NCI-H774 (cell line): ENCODE measurements at regions not wholly inside any gene's neighbourhood (a gene's known extent, or its start where the extent isn't known, plus 50 kb on each side); places are given as distances from the start of the nearest gene placed in this dataset.

Experiments
- DNase-seq: peaks from one replicate; lab custom pipeline; 2025; lab: John Stamatoyannopoulos, UW

- DNase-seq = no peak
These were observed 102.0 kb downstream of the VPREB1 start for GRCh38 chr22:22346401-22347107.

DNA sequence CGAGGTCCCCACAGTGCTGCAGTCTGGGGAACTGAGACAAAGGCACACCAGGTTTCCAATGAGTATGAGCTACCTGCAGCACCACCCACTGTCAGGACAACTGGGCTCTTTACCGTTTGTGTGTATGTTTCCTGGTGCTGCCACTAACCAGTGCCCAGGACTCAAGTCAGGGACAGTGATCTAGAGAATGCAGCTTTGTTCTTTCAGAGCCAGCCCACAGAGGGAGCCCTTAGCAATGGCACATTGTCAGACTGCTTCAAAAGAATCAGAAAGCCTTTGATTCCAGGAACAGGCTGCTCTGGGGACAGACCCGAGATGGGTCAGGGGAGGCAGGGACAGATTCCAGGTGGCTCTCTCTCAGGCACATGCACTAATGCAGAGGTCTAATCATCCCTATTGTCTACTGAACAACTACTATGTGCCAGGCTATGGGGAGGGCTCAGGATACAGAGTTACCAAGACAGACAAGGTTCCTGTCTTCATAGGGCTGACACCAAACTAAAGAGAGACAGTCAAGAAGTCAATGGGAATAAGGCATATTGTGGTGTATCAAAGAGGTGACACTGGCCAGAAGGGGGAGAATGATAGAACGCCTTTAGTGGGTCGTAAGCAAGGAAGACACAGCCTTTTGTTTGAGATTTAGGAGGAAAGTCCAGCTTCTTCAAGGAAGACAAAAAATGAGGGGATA, 103.7 kb downstream of the VPREB1 start:
- no peak for DNase-seq

GRCh38 chr22:22348815-22349454, 104.3 kb downstream of the VPREB1 start:
- DNase-seq = no peak

GRCh38 chr22:22349455-22349836, 104.9 kb downstream of the VPREB1 start:
- no peak for DNase-seq

GRCh38 chr22:22351366-22351765, 106.8 kb downstream of the VPREB1 start:
- no peak for DNase-seq

DNA sequence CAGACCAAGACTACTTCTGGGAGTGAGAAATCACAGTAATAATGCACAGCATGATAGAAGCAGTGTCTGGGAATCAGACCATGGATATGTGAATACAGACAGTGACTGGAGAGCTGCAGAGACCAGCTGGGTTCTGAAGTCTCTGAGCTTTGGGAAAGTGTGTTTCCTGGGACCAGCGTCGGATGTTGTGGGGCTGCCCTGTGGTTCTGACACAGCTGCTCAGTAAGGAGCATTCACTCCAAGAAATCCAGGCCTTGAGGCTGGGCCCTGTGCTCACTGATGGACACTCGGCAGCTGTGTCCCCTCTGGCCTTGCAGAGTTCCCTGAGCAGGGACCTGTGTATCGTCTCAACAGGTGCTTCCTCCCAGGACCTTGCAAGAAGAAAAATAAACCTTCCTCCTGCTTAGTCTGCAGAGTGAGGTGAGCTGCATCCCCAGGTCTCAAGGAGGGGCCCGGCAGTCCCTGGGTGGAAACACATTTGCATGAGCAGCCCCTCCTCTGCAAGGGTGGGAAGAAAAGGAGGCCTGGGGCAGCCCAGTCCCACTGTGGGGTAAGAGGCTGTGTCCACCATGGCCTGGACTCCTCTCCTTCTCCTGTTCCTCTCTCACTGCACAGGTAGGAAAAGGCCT, 107.9 kb downstream of the VPREB1 start:
- DNase-seq = no peak

- no peak for DNase-seq
These were observed 110.7 kb downstream of the VPREB1 start for GRCh38 chr22:22355096-22355834.

DNA sequence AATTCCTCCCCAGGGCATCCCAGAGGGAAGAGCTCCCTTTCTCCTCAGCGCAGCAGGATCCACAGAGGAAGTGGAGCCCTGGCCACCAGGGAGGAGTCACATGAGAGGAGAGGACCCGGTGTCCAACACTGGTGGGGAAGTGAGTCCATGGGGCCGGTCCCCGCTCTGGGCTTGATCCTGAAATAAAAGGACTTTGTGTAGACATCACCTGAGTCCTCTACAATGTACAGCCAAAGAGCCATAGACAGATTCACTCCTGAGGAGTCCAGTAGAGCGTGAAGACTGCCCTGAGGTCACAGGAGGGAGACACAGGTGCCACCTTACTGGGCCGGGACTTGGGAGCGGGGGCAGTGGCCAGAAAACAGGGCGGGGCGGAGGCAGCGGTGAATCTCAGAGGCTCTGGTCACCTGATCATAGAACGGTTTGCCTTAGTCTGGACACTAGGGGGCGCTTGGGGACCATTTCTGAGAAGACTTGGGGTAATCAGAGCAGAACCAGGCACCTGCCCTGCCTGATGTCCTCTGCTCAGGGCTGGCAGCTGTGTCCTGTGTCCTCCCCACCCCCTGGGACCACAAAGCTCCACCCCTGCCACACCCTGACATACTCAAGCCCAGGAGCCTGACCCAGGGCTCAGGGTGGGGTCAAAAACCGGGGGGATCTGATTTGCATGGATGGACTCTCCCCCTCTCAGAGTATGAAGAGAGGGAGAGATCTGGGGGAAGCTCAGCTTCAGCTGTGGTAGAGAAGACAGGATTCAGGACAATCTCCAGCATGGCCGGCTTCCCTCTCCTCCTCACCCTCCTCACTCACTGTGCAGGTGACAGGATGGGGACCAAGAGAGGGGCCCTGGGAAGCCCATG, 112.7 kb downstream of the VPREB1 start:
- peak; percentile 81 for DNase-seq

DNA sequence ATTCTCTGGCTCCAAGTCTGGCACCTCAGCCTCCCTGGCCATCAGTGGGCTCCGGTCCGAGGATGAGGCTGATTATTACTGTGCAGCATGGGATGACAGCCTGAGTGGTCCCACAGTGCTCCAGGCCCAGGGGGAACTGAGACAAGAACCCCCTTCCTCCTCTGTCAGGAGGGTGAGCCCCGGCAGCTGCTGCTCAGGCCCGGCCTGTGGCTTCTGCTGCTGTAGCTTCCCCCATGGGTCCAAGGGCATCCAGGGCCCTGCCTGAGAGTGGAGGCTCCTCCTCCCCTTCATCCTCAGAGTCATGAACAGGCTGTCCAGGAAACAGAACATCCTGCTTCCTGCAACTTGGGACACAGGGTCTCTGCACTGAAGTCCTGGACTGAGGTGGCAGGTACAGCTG, 113.6 kb downstream of the VPREB1 start:
- DNase-seq = no peak

- no peak for DNase-seq
These were observed 114.1 kb downstream of the VPREB1 start for GRCh38 chr22:22358686-22359085.

GRCh38 chr22:22359465-22359864, 114.9 kb downstream of the VPREB1 start:
- no peak for DNase-seq

DNA sequence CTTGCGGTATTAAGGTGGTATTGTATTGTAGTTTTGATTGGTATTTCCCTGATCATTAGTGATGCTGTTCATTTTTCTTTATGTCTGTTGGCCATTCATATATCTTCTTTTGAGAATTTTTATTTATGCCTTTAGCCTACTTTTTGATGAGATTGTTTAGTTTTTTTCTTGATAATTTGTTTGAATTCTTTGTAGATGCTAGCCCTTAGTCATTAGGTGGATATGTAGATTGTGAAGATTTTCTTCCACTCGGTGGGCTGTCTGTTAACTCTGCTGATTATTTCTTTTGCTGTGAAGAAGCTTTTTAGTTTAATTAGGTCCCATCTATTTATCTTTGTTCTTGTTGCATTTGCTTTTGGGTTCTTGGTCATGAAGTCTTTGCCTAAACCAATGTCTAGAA, 115.4 kb downstream of the VPREB1 start:
- no peak for DNase-seq

DNA sequence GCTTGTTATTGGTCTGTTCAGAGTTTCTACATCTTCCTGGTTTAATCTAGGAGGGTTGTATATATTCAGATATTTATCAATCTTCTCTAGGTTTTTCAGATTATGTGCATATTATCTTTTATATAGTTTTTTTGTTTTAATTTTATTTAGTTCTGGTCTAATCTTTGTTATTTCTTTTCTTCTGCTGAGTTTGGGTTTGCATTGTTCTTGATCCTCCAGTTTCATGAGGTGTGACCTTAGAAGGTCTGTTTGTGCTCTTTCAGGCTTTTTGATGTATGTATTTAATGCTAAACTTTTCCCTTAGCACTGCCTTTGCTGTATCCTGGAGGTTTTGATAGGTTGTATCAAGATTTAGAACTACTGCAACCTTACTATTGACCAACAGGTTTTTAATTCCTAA, 117.7 kb downstream of the VPREB1 start:
- no peak for DNase-seq

DNA sequence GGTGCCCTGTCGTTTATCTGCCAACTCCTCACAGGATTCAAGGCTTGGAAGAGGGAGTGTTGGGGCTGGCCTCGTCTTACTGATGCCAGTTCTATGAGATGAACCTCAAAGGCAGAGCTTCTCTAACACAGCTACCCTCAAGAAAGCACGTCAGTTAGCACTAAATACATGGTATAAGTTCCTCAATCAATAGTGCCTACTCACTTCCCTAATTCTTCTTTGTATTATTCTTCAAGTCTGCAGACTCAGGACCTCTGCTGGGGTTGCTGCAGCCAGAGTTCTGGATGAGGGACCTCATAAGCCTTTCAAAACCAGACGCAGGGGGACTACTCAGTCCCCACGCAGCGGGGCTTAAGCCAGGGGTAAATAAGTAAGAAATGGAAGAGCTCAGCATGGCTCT, 118.3 kb downstream of the VPREB1 start:
- no peak for DNase-seq

DNA sequence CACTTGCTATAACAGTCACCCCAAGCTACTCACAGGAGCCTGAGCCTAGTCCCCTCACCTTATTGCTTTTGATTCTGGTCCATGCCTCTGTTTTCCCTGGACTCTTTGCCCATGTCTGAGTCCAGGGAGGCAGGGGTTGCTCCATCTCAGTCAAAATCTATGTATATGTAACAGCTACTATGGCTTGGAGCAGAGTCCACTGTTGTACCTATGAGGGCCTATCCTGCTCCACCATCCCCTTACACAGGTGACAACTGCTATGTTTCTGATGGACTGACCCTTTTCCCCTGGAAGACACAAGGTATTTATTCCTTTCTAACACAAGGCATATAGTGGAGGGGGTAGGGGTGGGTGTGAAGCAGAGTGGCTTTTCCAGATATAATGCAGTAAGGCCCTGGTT, 119.6 kb downstream of the VPREB1 start:
- no peak for DNase-seq

DNA sequence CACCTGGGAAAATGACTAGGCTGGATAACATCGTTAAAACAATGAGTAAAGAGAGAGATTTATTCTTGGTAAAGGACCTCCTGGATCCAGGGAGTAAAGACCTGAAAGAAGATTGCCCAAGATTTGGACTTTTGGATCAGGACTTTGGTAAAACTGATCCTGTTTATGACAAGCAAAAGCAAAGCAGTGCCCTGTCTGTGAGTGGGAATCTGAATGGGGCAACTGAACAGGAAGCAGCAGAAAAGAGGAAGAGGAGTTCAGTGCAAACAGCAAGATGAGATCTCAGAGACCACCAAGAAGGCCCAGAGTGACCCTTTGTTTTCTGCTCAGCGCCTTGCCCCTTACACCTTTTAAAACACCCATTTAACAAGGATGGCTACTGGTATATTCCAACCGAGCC, 122.0 kb downstream of the VPREB1 start:
- no peak for DNase-seq

- no peak for DNase-seq
These were observed 123.9 kb downstream of the VPREB1 start for GRCh38 chr22:22368516-22368915.

DNA sequence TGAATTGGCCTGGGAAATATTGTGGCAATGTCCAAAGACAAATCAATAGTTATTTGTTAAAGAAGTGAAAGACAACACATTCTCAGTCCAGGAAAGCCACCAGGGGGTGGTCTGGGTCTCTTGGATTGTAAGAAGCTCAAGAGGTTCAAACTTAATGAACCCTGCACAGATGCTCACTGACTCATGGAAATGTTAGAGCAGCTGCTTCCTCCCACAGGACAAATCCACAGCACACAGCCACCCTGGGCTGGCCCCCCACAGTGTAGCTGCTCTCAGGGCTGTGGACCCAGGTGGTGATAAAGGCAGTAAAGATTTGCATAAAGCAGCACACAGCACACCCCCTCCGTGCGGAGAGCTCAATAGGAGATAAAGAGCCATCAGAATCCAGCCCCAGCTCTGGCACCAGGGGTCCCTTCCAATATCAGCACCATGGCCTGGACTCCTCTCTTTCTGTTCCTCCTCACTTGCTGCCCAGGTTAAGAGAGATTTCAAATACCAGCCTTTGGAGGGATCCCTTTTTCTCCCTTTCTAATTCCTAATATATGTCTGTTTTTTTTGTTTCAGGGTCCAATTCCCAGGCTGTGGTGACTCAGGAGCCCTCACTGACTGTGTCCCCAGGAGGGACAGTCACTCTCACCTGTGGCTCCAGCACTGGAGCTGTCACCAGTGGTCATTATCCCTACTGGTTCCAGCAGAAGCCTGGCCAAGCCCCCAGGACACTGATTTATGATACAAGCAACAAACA, 124.8 kb downstream of the VPREB1 start:
- peak; percentile 18 for DNase-seq

DNA sequence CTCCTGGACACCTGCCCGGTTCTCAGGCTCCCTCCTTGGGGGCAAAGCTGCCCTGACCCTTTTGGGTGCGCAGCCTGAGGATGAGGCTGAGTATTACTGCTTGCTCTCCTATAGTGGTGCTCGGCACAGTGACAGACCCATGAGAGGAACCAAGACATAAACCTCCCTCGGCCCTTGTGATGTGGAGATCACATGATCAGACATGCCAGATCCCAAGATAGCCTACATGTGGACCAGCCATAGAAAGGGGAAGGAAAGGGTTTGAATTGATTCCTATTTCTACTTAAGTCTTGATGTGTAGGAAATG, 125.3 kb downstream of the VPREB1 start:
- no peak for DNase-seq

- DNase-seq = no peak
These were observed 126.5 kb downstream of the VPREB1 start for GRCh38 chr22:22371031-22371541.

- DNase-seq = no peak
These were observed 127.5 kb downstream of the VPREB1 start for GRCh38 chr22:22372086-22372485.
